ENCODE measurements at regions not wholly inside any gene's neighbourhood (a gene's known extent, or its start where the extent isn't known, plus 50 kb on each side); places are given as distances from the start of the nearest gene placed in this dataset.

- Histone ChIP-seq H3K9me3 (ENCODE audit: control insufficient read depth, insufficient read depth, low read depth, low read length) (no peaks in the 10 kb centered on the region), H3K4me3 (ENCODE audit: low read depth, low read length) (no peak overlapping the region), H3K4me1 (ENCODE audit: control insufficient read depth, insufficient read depth, low read length) (peaks cover 11% of the 10 kb centered on the region; the same call in 1 of the 2 replicates), H3K36me3 (ENCODE audit: control insufficient read depth, insufficient read depth, low read length) (no peaks in the 10 kb centered on the region), H3K9ac (ENCODE audit: low read length) (no peak overlapping the region), H3K27ac (ENCODE audit: low read depth, low read length) (no peak overlapping the region), H3K27me3 (ENCODE audit: control insufficient read depth, insufficient read depth, low read length) (peaks cover 5% of the 10 kb centered on the region; the same call in 1 of the 2 replicates)
These were observed 753.4 kb upstream of the ACVR2A start for GRCh38 chr2:147091448-147091847.

GRCh38 chr2:147088871-147089270, 756.0 kb upstream of the ACVR2A start:
- no peaks in the 10 kb centered on the region for H3K27me3 ChIP-seq (ENCODE audit: control insufficient read depth, insufficient read depth, low read length)
- no peak overlapping the region for H3K27ac ChIP-seq (ENCODE audit: low read depth, low read length)
- H3K4me3 ChIP-seq (ENCODE audit: low read depth, low read length), result no peak overlapping the region
- 0 out of 2 replicates have a peak, but pooled peaks cover 1% of the 10 kb centered on the region for H3K4me1 ChIP-seq (ENCODE audit: control insufficient read depth, insufficient read depth, low read length)
- no peaks in the 10 kb centered on the region for H3K36me3 ChIP-seq (ENCODE audit: control insufficient read depth, insufficient read depth, low read length)
- H3K9me3 ChIP-seq (ENCODE audit: control insufficient read depth, insufficient read depth, low read depth, low read length), result no peaks in the 10 kb centered on the region
- H3K9ac ChIP-seq (ENCODE audit: low read length), result no peak overlapping the region

GRCh38 chr2:147086715-147087114, 758.1 kb upstream of the ACVR2A start:
- Histone ChIP-seq H3K36me3 (ENCODE audit: control insufficient read depth, insufficient read depth, low read length) (no peaks in the 10 kb centered on the region), H3K4me1 (ENCODE audit: control insufficient read depth, insufficient read depth, low read length) (no peaks in the 10 kb centered on the region), H3K4me3 (ENCODE audit: low read depth, low read length) (no peak overlapping the region), H3K27ac (ENCODE audit: low read depth, low read length) (no peak overlapping the region), H3K9me3 (ENCODE audit: control insufficient read depth, insufficient read depth, low read depth, low read length) (no peaks in the 10 kb centered on the region), H3K9ac (ENCODE audit: low read length) (no peak overlapping the region), H3K27me3 (ENCODE audit: control insufficient read depth, insufficient read depth, low read length) (no peaks in the 10 kb centered on the region)

GRCh38 chr2:147083664-147084063, 761.2 kb upstream of the ACVR2A start:
- Histone ChIP-seq H3K9me3 (ENCODE audit: control insufficient read depth, insufficient read depth, low read depth, low read length) (no peaks in the 10 kb centered on the region), H3K36me3 (ENCODE audit: control insufficient read depth, insufficient read depth, low read length) (no peaks in the 10 kb centered on the region), H3K27ac (ENCODE audit: low read depth, low read length) (no peak overlapping the region), H3K9ac (ENCODE audit: low read length) (no peak overlapping the region), H3K4me1 (ENCODE audit: control insufficient read depth, insufficient read depth, low read length) (no peaks in the 10 kb centered on the region), H3K27me3 (ENCODE audit: control insufficient read depth, insufficient read depth, low read length) (no peaks in the 10 kb centered on the region), H3K4me3 (ENCODE audit: low read depth, low read length) (no peak overlapping the region)

GRCh38 chr2:147082850-147083522, 761.8 kb upstream of the ACVR2A start:
- Histone ChIP-seq H3K27ac (ENCODE audit: low read depth, low read length) (no peak overlapping the region), H3K9me3 (ENCODE audit: control insufficient read depth, insufficient read depth, low read depth, low read length) (no peaks in the 10 kb centered on the region), H3K4me1 (ENCODE audit: control insufficient read depth, insufficient read depth, low read length) (no peaks in the 10 kb centered on the region), H3K36me3 (ENCODE audit: control insufficient read depth, insufficient read depth, low read length) (no peaks in the 10 kb centered on the region), H3K4me3 (ENCODE audit: low read depth, low read length) (no peak overlapping the region), H3K27me3 (ENCODE audit: control insufficient read depth, insufficient read depth, low read length) (no peaks in the 10 kb centered on the region), H3K9ac (ENCODE audit: low read length) (no peak overlapping the region)

GRCh38 chr2:147081831-147082230, 763.0 kb upstream of the ACVR2A start:
- Histone ChIP-seq H3K36me3 (ENCODE audit: control insufficient read depth, insufficient read depth, low read length) (no peaks in the 10 kb centered on the region), H3K4me1 (ENCODE audit: control insufficient read depth, insufficient read depth, low read length) (no peaks in the 10 kb centered on the region), H3K27me3 (ENCODE audit: control insufficient read depth, insufficient read depth, low read length) (no peaks in the 10 kb centered on the region), H3K27ac (ENCODE audit: low read depth, low read length) (no peak overlapping the region), H3K9me3 (ENCODE audit: control insufficient read depth, insufficient read depth, low read depth, low read length) (no peaks in the 10 kb centered on the region), H3K9ac (ENCODE audit: low read length) (no peak overlapping the region), H3K4me3 (ENCODE audit: low read depth, low read length) (no peak overlapping the region)

- Histone ChIP-seq H3K9me3 (ENCODE audit: control insufficient read depth, insufficient read depth, low read depth, low read length) (no peaks in the 10 kb centered on the region), H3K27ac (ENCODE audit: low read depth, low read length) (no peak overlapping the region), H3K9ac (ENCODE audit: low read length) (no peak overlapping the region), H3K27me3 (ENCODE audit: control insufficient read depth, insufficient read depth, low read length) (no peaks in the 10 kb centered on the region), H3K4me3 (ENCODE audit: low read depth, low read length) (no peak overlapping the region), H3K36me3 (ENCODE audit: control insufficient read depth, insufficient read depth, low read length) (no peaks in the 10 kb centered on the region), H3K4me1 (ENCODE audit: control insufficient read depth, insufficient read depth, low read length) (no peaks in the 10 kb centered on the region)
These were observed 768.2 kb upstream of the ACVR2A start for GRCh38 chr2:147076634-147077033.

- H3K9ac ChIP-seq (ENCODE audit: low read length), result no peak overlapping the region
- no peak overlapping the region for H3K4me3 ChIP-seq (ENCODE audit: low read depth, low read length)
- H3K27me3 ChIP-seq (ENCODE audit: control insufficient read depth, insufficient read depth, low read length), result no peaks in the 10 kb centered on the region
- no peaks in the 10 kb centered on the region for H3K36me3 ChIP-seq (ENCODE audit: control insufficient read depth, insufficient read depth, low read length)
- no peak overlapping the region for H3K27ac ChIP-seq (ENCODE audit: low read depth, low read length)
- peaks cover 4% of the 10 kb centered on the region; the same call in 1 of the 2 replicates for H3K9me3 ChIP-seq (ENCODE audit: control insufficient read depth, insufficient read depth, low read depth, low read length)
- no peaks in the 10 kb centered on the region for H3K4me1 ChIP-seq (ENCODE audit: control insufficient read depth, insufficient read depth, low read length)
These were observed 776.8 kb upstream of the ACVR2A start for GRCh38 chr2:147068071-147068470.

- no peaks in the 10 kb centered on the region for H3K36me3 ChIP-seq (ENCODE audit: control insufficient read depth, insufficient read depth, low read length)
- H3K4me3 ChIP-seq (ENCODE audit: low read depth, low read length), result no peak overlapping the region
- H3K9ac ChIP-seq (ENCODE audit: low read length), result no peak overlapping the region
- H3K27me3 ChIP-seq (ENCODE audit: control insufficient read depth, insufficient read depth, low read length), result no peaks in the 10 kb centered on the region
- H3K4me1 ChIP-seq (ENCODE audit: control insufficient read depth, insufficient read depth, low read length), result no peaks in the 10 kb centered on the region
- peaks cover 4% of the 10 kb centered on the region; the same call in 1 of the 2 replicates for H3K9me3 ChIP-seq (ENCODE audit: control insufficient read depth, insufficient read depth, low read depth, low read length)
- H3K27ac ChIP-seq (ENCODE audit: low read depth, low read length), result no peak overlapping the region
These were observed 777.7 kb upstream of the ACVR2A start for GRCh38 chr2:147067136-147067535.

GRCh38 chr2:147062073-147062472, 782.8 kb upstream of the ACVR2A start:
- no peak overlapping the region for H3K4me3 ChIP-seq (ENCODE audit: low read depth, low read length)
- no peak overlapping the region for H3K27ac ChIP-seq (ENCODE audit: low read depth, low read length)
- H3K27me3 ChIP-seq (ENCODE audit: control insufficient read depth, insufficient read depth, low read length), result no peaks in the 10 kb centered on the region
- peaks cover 18% of the 10 kb centered on the region; the same call in 1 of the 2 replicates for H3K4me1 ChIP-seq (ENCODE audit: control insufficient read depth, insufficient read depth, low read length)
- no peak overlapping the region for H3K9ac ChIP-seq (ENCODE audit: low read length)
- H3K36me3 ChIP-seq (ENCODE audit: control insufficient read depth, insufficient read depth, low read length), result no peaks in the 10 kb centered on the region
- H3K9me3 ChIP-seq (ENCODE audit: control insufficient read depth, insufficient read depth, low read depth, low read length), result peaks cover 4% of the 10 kb centered on the region; the same call in 1 of the 2 replicates

- Histone ChIP-seq H3K4me1 (ENCODE audit: control insufficient read depth, insufficient read depth, low read length) (peaks cover 18% of the 10 kb centered on the region; the same call in 1 of the 2 replicates), H3K27ac (ENCODE audit: low read depth, low read length) (no peak overlapping the region), H3K9ac (ENCODE audit: low read length) (no peak overlapping the region), H3K9me3 (ENCODE audit: control insufficient read depth, insufficient read depth, low read depth, low read length) (peaks cover 4% of the 10 kb centered on the region; the same call in 1 of the 2 replicates), H3K4me3 (ENCODE audit: low read depth, low read length) (no peak overlapping the region), H3K27me3 (ENCODE audit: control insufficient read depth, insufficient read depth, low read length) (no peaks in the 10 kb centered on the region), H3K36me3 (ENCODE audit: control insufficient read depth, insufficient read depth, low read length) (no peaks in the 10 kb centered on the region)
These were observed 783.6 kb upstream of the ACVR2A start for GRCh38 chr2:147061269-147061668.

All from HUES6 (cell line).